K562 (cell line): ENCODE measurements at regions not wholly inside any gene's neighbourhood (a gene's known extent, or its start where the extent isn't known, plus 50 kb on each side); places are given as distances from the start of the nearest gene placed in this dataset.

ENCODE experiments used
- ATAC-seq: fragments of 200-7000 bp; cut with Tn5 transposase; 3 replicates; pipeline ENCODE4 v1.9.1; 2020; ENCODE audit warnings: moderate library complexity
- BruUV-seq: library from RNA; stranded (reverse); fragments of 400-500 nt; replicated peaks from 2 replicates; lab custom pipeline; 2021; lab: Mats Ljungman, UMichigan
- CTCF ChIA-PET: fragments of 300-600 bp; formaldehyde crosslinking; extraction: SDS; loops from one replicate; lab custom pipeline; 2021; ENCODE audit warnings: low intra/inter-chr PET ratio; lab: Yijun Ruan, JAX
- POLR2A ChIA-PET: fragments of 300-600, 350-650 bp; sonication (Branson Sonifier 250); formaldehyde crosslinking; extraction: SDS; loops from one replicate; lab custom pipeline; 2021; ENCODE audit warnings: antibody characterized with exemption, inconsistent platforms; lab: Yijun Ruan, JAX
- DNase-seq, 4 experiments: peaks; one replicate each; pipeline versions ENCODE4 v3.0.0 to v3.0.0-alpha.2; 2011 to 2018; ENCODE audit warnings: low spot score in 3 of 4, mixed read lengths in 3 of 4; ENCODE audit errors: extremely low read depth in 1 of 4
- FAIRE-seq: peaks from 2 replicates; lab custom pipeline; 2011; peaks lifted over from hg19 to GRCh38; lab: Jason Lieb, UNC
- H2AFZ ChIP-seq: 2 replicates; pipeline ENCODE4 v1.6.0; 2011; ENCODE audit warnings: low read depth, low read length, control low read depth, inconsistent platforms
- H3K27ac ChIP-seq: fragments of 200-600 bp; 3 replicates; pipeline ENCODE4 v1.8.0; 2011; ENCODE audit warnings: low read depth, mild to moderate bottlenecking, control low read depth, inconsistent platforms, low read length, moderate library complexity, mixed read lengths; ENCODE audit errors: extremely low read depth
- H3K27me3 ChIP-seq, 2 experiments: fragments of 300-600 bp in 1 of 2; 2 replicates in 1 of 2; 3 replicates in 1 of 2; pipeline versions ENCODE4 v1.6.0 to v1.8.0; 2011; ENCODE audit warnings: inconsistent platforms in 2 of 2, low read length in 2 of 2, mild to moderate bottlenecking in 1 of 2, mixed read lengths in 1 of 2, moderate library complexity in 1 of 2; ENCODE audit not compliant: control insufficient read depth in 2 of 2, insufficient read depth in 2 of 2
- H3K36me3 ChIP-seq: fragments of 300-600 bp; 3 replicates; pipeline ENCODE4 v1.8.0; 2011; ENCODE audit warnings: mild to moderate bottlenecking, low read length, inconsistent platforms; ENCODE audit not compliant: control insufficient read depth, insufficient read depth
- H3K4me1 ChIP-seq, 2 experiments: fragments of 200-600 bp in 1 of 2; replicated peaks in 1 of 2; 2 replicates in 1 of 2; 3 replicates in 1 of 2; pipeline versions ENCODE4 v1.5.1 to v1.8.0; 2011; ENCODE audit warnings: inconsistent platforms in 2 of 2, low read length in 2 of 2, mild to moderate bottlenecking in 1 of 2, mixed read lengths in 1 of 2, moderate library complexity in 1 of 2; ENCODE audit not compliant: control insufficient read depth in 2 of 2, insufficient read depth in 2 of 2
- H3K4me2 ChIP-seq: 2 replicates; pipeline ENCODE4 v1.6.1; 2011; ENCODE audit warnings: low read length, control low read depth, inconsistent platforms, mixed read lengths; ENCODE audit not compliant: insufficient read depth
- H3K4me3 ChIP-seq: fragments of 200-600 bp; sonication (generic), shearing (Covaris generic); 2 replicates; pipeline ENCODE4 v1.5.1; 2016; ENCODE audit warnings: control low read depth, inconsistent platforms
- H3K79me2 ChIP-seq: fragments of 200-600 bp; 3 replicates; pipeline ENCODE4 v1.8.0; 2011; ENCODE audit warnings: low read length, inconsistent platforms; ENCODE audit not compliant: control insufficient read depth, insufficient read depth
- H3K9ac ChIP-seq, 2 experiments: 2 replicates each; pipeline versions ENCODE4 v1.6.0 to v1.6.1; 2011; ENCODE audit warnings: low read depth in 2 of 2, low read length in 2 of 2, control low read depth in 1 of 2, inconsistent platforms in 1 of 2, mild to moderate bottlenecking in 1 of 2, mixed read lengths in 1 of 2; ENCODE audit not compliant: insufficient read depth in 1 of 2
- H3K9me1 ChIP-seq: one replicate; pipeline ENCODE4 v1.6.0; 2011; ENCODE audit warnings: inconsistent platforms, mild to moderate bottlenecking, low read length, moderate library complexity; ENCODE audit not compliant: control insufficient read depth, insufficient read depth
- H3K9me3 ChIP-seq: replicated peaks from 2 replicates; pipeline ENCODE4 v1.5.1; 2011; ENCODE audit warnings: low read depth, low read length, inconsistent platforms; ENCODE audit not compliant: control insufficient read depth, insufficient read depth
- H4K20me1 ChIP-seq: replicated peaks from 2 replicates; pipeline ENCODE4 v1.6.1; 2011; ENCODE audit warnings: low read length, inconsistent platforms, mixed read lengths; ENCODE audit not compliant: control insufficient read depth, insufficient read depth
- HMGN3 ChIP-seq: IDR thresholded peaks from 2 replicates; pipeline ENCODE4 v1.6.1; 2011; ENCODE audit warnings: borderline replicate concordance, low read depth, mild to moderate bottlenecking, mixed read lengths, low read length; ENCODE audit not compliant: insufficient read length; ENCODE audit errors: extremely low read depth
- RAD51 ChIP-seq: fragments of 450-650 bp; IDR thresholded peaks from 2 replicates; pipeline ENCODE4 v1.7.1; 2016; ENCODE audit warnings: low read depth, mild to moderate bottlenecking, borderline replicate concordance
- SLC30A9 ChIP-seq: fragments of 250-450 bp; sonication (Bioruptor Pico); IDR thresholded peaks from 2 replicates; pipeline ENCODE4 v1.8.0; 2022; ENCODE audit warnings: mild to moderate bottlenecking, moderate library complexity
- SUPT5H ChIP-seq: fragments of 450-650 bp; IDR thresholded peaks from 2 replicates; pipeline ENCODE4 v1.6.1; 2016
- TCF7 ChIP-seq: sonication (generic); IDR thresholded peaks from 2 replicates; pipeline ENCODE4 v1.6.1; 2016; ENCODE audit warnings: antibody characterized with exemption, borderline replicate concordance
- ZNF780A ChIP-seq: fragments of 250-450 bp; sonication (Bioruptor Pico); IDR thresholded peaks from 2 replicates; pipeline ENCODE4 v1.5.0; 2021; ENCODE audit warnings: mild to moderate bottlenecking
- WGBS: fragments of 100-300 bp; shearing (Covaris generic); methylation state at CpG from one replicate; pipeline ENCODE4 v1.1.6; 2016; ENCODE audit warnings: low coverage, mixed read lengths; ENCODE audit not compliant: insufficient coverage; ENCODE audit errors: missing lambda C conversion rate; 5-methylcytosine and 5-hydroxymethylcytosine counted together
- in situ Hi-C: fragments of 300-500 bp; cut with MboI; formaldehyde crosslinking; loops from 4 replicates; pipeline ENCODE4 v1.15.0; 2018; ENCODE audit warnings: inconsistent platforms, mixed read lengths
- intact Hi-C: fragments of 100-400 bp; cut with micrococcal nuclease; formaldehyde crosslinking; loops from 2 replicates; pipeline ENCODE4 v1.14.2; 2022
- TF ChIP-seq, protein P1 (sequence below), 2 experiments: fragments of 450-650 bp; IDR thresholded peaks; 2 replicates each; pipeline ENCODE4 v1.6.1; 2016; ENCODE audit warnings: mild to moderate bottlenecking in 2 of 2, borderline replicate concordance in 1 of 2, low read depth in 1 of 2, moderate library complexity in 1 of 2

GRCh38 chr18:29071869-29072268 lies 894.9 kb upstream of the CDH2 start:
- no peak for DNase-seq
- Histone ChIP-seq H3K4me3 (no peak overlapping the region), H3K4me1 (no peaks in the 10 kb centered on the region), H3K9me1 (no peaks in the 10 kb centered on the region), H3K27ac (no peak overlapping the region), H3K9ac (no peak overlapping the region), H3K36me3 (no peaks in the 10 kb centered on the region), H3K27me3 (no peaks in the 10 kb centered on the region), H3K4me2 (no peak overlapping the region), H3K9me3 (peaks cover 2% of the 10 kb centered on the region; the same call in 1 of the 2 replicates), H4K20me1 (no peaks in the 10 kb centered on the region), H3K79me2 (no peaks in the 10 kb centered on the region), H2AFZ (no peak overlapping the region)
- 0% methylated on average over 2 of the region's 2 CpGs for WGBS
- POLR2A ChIA-PET, result no interaction called here
- intact Hi-C loops (no loop called here), in situ Hi-C loops (no loop called here)
- CTCF ChIA-PET, result no interaction called here
- TF ChIP-seq SUPT5H, result no peak
- TF ChIP-seq HMGN3, result no peak
- TF ChIP-seq ZNF780A, result no peak
- TF ChIP-seq SLC30A9 (CRISPR knock-in tag), result no peak
- TF ChIP-seq RAD51, result no peak
- no TSS peak for BruUV-seq
- no peak for FAIRE-seq
- ATAC-seq, result no peak

GRCh38 chr18:29063346-29063745 lies 886.4 kb upstream of the CDH2 start:
- Histone ChIP-seq H3K27ac (no peak overlapping the region), H3K79me2 (no peaks in the 10 kb centered on the region), H3K36me3 (no peaks in the 10 kb centered on the region), H3K4me3 (no peak overlapping the region), H3K4me1 (no peaks in the 10 kb centered on the region), H4K20me1 (no peaks in the 10 kb centered on the region), H3K27me3 (no peaks in the 10 kb centered on the region), H2AFZ (no peak overlapping the region), H3K4me2 (no peak overlapping the region), H3K9ac (no peak overlapping the region), H3K9me3 (no peaks in the 10 kb centered on the region; the same call in 1 of the 2 replicates), H3K9me1 (no peaks in the 10 kb centered on the region)
- in situ Hi-C loops (no loop called here), intact Hi-C loops (no loop called here)
- ChIA-PET CTCF (no interaction called here), POLR2A (no interaction called here)
- DNase-seq (no peak), FAIRE-seq (no peak), ATAC-seq (no peak)
- 0% methylated on average over 2 of the region's 2 CpGs for WGBS
- no TSS peak for BruUV-seq
- TF ChIP-seq, protein P1, sequence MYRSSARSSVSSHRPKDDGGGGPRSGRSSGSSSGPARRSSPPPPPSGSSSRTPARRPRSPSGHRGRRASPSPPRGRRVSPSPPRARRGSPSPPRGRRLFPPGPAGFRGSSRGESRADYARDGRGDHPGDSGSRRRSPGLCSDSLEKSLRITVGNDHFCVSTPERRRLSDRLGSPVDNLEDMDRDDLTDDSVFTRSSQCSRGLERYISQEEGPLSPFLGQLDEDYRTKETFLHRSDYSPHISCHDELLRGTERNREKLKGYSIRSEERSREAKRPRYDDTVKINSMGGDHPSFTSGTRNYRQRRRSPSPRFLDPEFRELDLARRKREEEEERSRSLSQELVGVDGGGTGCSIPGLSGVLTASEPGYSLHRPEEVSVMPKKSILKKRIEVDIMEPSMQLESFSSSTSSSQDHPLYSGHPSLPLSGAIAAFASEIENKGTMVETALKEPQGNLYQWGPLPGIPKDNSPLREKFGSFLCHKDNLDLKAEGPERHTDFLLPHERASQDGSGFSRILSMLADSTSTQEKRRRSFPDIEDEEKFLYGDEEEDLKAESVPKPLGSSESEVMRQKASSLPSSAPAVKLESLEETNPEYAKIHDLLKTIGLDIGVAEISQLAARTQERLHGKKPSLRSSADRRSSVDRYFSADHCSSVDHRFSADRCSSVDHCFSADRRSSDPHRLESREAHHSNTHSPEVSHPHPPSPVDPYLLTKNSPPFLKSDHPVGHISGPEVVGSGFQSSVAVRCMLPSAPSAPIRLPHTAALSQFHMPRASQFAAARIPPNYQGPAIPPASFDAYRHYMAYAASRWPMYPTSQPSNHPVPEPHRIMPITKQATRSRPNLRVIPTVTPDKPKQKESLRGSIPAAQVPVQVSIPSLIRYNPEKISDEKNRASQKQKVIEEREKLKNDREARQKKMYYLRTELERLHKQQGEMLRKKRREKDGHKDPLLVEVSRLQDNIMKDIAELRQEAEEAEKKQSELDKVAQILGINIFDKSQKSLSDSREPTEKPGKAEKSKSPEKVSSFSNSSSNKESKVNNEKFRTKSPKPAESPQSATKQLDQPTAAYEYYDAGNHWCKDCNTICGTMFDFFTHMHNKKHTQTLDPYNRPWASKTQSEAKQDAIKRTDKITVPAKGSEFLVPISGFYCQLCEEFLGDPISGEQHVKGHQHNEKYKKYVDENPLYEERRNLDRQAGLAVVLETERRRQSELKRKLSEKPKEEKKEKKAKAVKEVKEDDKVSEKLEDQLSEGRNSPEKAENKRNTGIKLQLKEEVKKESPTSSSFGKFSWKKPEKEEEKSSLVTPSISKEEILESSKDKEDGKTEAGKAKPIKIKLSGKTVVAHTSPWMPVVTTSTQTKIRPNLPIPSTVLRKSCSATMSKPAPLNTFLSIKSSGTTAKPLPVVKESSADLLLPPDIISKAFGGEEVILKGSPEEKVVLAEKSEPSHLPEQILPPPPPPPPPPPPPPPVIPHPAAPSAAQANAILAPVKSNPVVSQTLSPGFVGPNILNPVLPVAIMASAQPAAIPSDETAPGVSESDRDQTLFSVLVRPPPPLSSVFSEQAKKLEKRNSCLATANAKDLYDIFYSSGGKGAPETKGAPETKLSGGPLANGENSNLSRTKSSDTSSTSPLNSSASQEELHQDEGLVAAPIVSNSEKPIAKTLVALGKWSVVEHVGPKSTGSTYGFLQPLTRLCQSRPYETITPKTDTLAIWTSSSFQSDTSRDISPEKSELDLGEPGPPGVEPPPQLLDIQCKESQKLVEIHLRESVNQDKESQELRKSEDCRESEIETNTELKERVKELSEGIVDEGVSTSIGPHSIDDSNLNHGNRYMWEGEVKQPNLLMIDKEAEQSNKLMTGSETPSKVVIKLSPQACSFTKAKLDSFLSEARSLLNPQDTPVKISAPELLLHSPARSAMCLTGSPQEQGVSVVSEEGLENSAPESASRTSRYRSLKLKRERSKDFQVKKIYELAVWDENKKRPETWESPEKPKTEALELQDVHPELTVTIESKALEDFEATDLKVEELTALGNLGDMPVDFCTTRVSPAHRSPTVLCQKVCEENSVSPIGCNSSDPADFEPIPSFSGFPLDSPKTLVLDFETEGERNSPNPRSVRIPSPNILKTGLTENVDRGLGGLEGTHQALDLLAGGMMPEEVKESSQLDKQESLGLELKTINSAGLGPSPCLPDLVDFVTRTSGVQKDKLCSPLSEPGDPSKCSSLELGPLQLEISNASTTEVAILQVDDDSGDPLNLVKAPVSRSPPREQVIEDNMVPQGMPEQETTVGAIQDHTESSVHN (IDR thresholded peaks at IDR 0.05; ENCODE audit: borderline replicate concordance in 1 of 2, low read depth in 1 of 2), result no peak
- TF ChIP-seq TCF7, result no peak
